GM23248 (cell line): ENCODE measurements at regions not wholly inside any gene's neighbourhood (a gene's known extent, or its start where the extent isn't known, plus 50 kb on each side); places are given as distances from the start of the nearest gene placed in this dataset.

Experiments used
- EZH2 ChIP-seq: fragments of 200-600 bp; sonication (generic); IDR thresholded peaks from 2 replicates; pipeline ENCODE4 v1.6.1; 2018; ENCODE audit warnings: antibody characterized with exemption, mild to moderate bottlenecking; ENCODE audit not compliant: insufficient read depth, poor library complexity, severe bottlenecking
- EZH2phosphoT487 ChIP-seq: fragments of 200-600 bp; sonication (generic); IDR thresholded peaks from 2 replicates; pipeline ENCODE4 v1.6.1; 2018; ENCODE audit warnings: antibody characterized with exemption, moderate library complexity, mild to moderate bottlenecking, low read depth; ENCODE audit not compliant: insufficient read depth

- TF ChIP-seq EZH2 (no peak), EZH2phosphoT487 (no peak)
These were observed 257.7 kb downstream of the GABRG2 start for GRCh38 chr5:162325143-162325727.
